ENCODE measurements at regions not wholly inside any gene's neighbourhood (a gene's known extent, or its start where the extent isn't known, plus 50 kb on each side); places are given as distances from the start of the nearest gene placed in this dataset.
"Not testable (repeated sequence)": the region's sequence is repeated elsewhere in the genome, so short reads cannot be mapped to it uniquely, and the experiment has no call there.

DNA sequence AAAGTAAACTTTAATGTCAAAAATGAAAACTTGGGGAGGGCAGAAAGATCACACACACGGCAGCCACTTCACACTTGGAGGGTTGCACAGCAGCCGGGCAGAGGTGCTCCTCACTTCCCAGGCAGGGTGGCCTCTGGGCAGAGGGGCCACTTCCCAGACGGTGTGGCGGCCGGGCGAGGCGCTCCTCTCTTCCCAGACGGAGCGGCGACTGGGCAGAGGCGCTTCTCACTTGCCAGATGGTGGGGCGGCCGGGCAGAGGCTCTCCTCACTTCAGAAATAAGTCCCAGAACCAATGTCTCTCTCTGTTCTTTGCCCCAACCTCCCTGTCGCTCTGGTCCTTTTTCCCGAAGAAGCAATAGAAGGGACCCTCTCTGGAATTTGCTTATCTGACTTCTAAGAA, 65.7 kb upstream of the LRPPRC start:
- no peaks in the 10 kb centered on the region for H3K9me3 ChIP-seq (ENCODE audit: low read depth, low read length)
- no peaks in the 10 kb centered on the region for H3K36me3 ChIP-seq (ENCODE audit: insufficient read depth, low read length)
- H3K27ac ChIP-seq, result no peak overlapping the region
- no peak for TF ChIP-seq POLR2AphosphoS5 (IDR thresholded peaks at IDR 0.05; ENCODE audit: borderline replicate concordance, low read depth, low read length)
- no peak for TF ChIP-seq FOXP2 (optimal IDR thresholded peaks at IDR 0.05; ENCODE audit: control extremely low read depth, extremely low read length, insufficient read depth)
- TF ChIP-seq EZH2 (IDR thresholded peaks at IDR 0.05), result no peak
- DNase-seq (ENCODE audit: low read depth, low spot score), result no peak
- no peak overlapping the region for H3K9ac ChIP-seq (ENCODE audit: insufficient read length)
- H3K4me3 ChIP-seq, result no peak overlapping the region

GRCh38 chr2:44061876-44062275, 66.1 kb upstream of the LRPPRC start:
- Histone ChIP-seq H3K4me3 (no peak overlapping the region), H3K36me3 (ENCODE audit: insufficient read depth, low read length) (no peaks in the 10 kb centered on the region), H3K9ac (ENCODE audit: insufficient read length) (no peak overlapping the region), H3K9me3 (ENCODE audit: low read depth, low read length) (no peaks in the 10 kb centered on the region), H3K27ac (no peak overlapping the region)
- no peak for TF ChIP-seq EZH2 (IDR thresholded peaks at IDR 0.05)
- no peak for TF ChIP-seq POLR2AphosphoS5 (IDR thresholded peaks at IDR 0.05; ENCODE audit: borderline replicate concordance, low read depth, low read length)
- TF ChIP-seq FOXP2 (optimal IDR thresholded peaks at IDR 0.05; ENCODE audit: control extremely low read depth, extremely low read length, insufficient read depth), result no peak
- DNase-seq (ENCODE audit: low read depth, low spot score), result no peak

DNA sequence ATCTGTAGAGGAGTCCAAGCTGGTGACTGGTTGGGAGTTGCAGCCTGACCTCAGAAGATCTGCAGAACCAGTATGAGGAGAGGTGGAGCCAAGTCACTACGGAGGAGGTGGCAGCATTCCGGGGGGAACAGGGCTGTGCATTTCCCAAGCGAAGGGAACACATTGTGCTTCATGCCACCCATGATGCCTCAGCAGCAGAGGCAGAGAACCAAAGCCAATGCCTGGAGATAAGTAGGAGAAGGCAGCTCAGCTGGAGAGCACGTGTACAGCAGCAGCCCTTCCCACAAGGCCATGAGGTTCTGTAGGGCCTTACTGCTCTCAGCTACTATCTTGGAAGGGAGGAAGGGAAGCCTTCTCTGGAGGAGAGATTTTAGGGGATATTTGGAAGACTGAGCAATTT, 67.2 kb upstream of the LRPPRC start:
- Histone ChIP-seq H3K4me3 (no peak overlapping the region), H3K27ac (no peak overlapping the region), H3K9ac (ENCODE audit: insufficient read length) (no peak overlapping the region)

DNA sequence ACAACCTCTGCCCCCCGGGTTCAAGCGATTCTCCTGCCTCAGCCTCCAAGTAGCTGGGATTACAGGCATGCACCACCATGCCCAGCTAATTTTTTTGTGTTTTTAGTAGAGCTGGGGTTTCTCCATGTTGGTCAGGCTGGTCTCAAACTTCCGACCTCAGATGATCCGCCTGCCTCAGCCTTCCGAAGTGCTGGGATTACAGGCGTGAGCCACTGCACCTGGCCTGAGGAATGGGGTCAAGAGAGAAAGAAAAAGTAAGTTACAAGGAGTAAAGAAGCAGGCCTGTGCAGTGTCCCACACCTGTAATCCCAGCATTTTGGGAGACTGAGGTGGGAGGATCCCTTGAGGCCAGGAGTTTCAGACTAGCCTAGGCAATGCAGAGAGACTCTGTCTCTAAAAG, 68.5 kb upstream of the LRPPRC start:
- not testable (repeated sequence) for H3K9me3 ChIP-seq (ENCODE audit: low read depth, low read length); H3K4me3 ChIP-seq; H3K36me3 ChIP-seq (ENCODE audit: insufficient read depth, low read length); DNase-seq (ENCODE audit: low read depth, low spot score); H3K9ac ChIP-seq (ENCODE audit: insufficient read length); H3K27ac ChIP-seq

More for the DNA sequence above, 67.2 kb upstream of the LRPPRC start:
- TF ChIP-seq POLR2AphosphoS5 (IDR thresholded peaks at IDR 0.05; ENCODE audit: borderline replicate concordance, low read depth, low read length) (no peak), EZH2 (IDR thresholded peaks at IDR 0.05) (no peak), FOXP2 (optimal IDR thresholded peaks at IDR 0.05; ENCODE audit: control extremely low read depth, extremely low read length, insufficient read depth) (no peak)
- Histone ChIP-seq H3K9me3 (ENCODE audit: low read depth, low read length) (no peaks in the 10 kb centered on the region), H3K36me3 (ENCODE audit: insufficient read depth, low read length) (no peaks in the 10 kb centered on the region)
- DNase-seq (ENCODE audit: low read depth, low spot score), result no peak

- DNase-seq (ENCODE audit: low read depth, low spot score); H3K36me3 ChIP-seq (ENCODE audit: insufficient read depth, low read length); H3K9me3 ChIP-seq (ENCODE audit: low read depth, low read length); H3K27ac ChIP-seq; H3K4me3 ChIP-seq; H3K9ac ChIP-seq (ENCODE audit: insufficient read length): not testable (repeated sequence)
These were observed 71.4 kb upstream of the LRPPRC start for GRCh38 chr2:44067012-44067790.

- H3K9ac ChIP-seq (ENCODE audit: insufficient read length); H3K36me3 ChIP-seq (ENCODE audit: insufficient read depth, low read length); H3K9me3 ChIP-seq (ENCODE audit: low read depth, low read length); DNase-seq (ENCODE audit: low read depth, low spot score); H3K27ac ChIP-seq; H3K4me3 ChIP-seq: not testable (repeated sequence)
These were observed 72.0 kb upstream of the LRPPRC start for GRCh38 chr2:44067791-44068181.

DNA sequence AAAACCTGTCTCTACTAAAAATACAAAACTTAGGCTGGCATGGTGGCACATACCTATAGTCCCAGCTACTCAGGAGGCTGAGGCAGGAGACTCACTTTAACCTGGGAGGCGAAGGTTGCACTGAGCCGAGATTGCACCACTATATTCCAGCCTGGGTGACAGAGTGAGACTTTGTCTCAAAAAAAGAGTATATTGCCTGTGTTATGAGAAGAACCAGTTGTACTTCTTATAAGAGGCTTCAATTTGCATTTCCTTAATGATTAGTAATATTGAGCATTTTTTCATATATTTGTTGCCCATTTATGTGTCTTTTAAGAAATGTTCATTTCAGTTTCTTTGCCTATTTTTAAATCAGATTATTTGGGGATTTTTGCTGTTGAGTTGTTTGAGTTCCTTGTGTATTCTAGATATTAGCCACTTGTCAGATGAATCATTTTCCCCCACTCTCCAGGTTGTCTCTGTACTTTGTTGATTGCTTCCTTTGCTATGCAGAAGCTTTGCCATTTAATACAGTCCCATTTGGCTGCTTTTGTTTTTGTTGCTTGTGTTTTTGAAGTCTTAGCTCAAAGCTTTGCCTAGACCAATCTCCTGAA, 75.8 kb upstream of the LRPPRC start:
- Histone ChIP-seq H3K9me3 (ENCODE audit: low read depth, low read length) (no peaks in the 10 kb centered on the region), H3K9ac (ENCODE audit: insufficient read length) (no peak overlapping the region), H3K36me3 (ENCODE audit: insufficient read depth, low read length) (no peaks in the 10 kb centered on the region), H3K4me3 (no peak overlapping the region), H3K27ac (no peak overlapping the region)
- DNase-seq (ENCODE audit: low read depth, low spot score), result no peak
- TF ChIP-seq FOXP2 (optimal IDR thresholded peaks at IDR 0.05; ENCODE audit: control extremely low read depth, extremely low read length, insufficient read depth) (no peak), EZH2 (IDR thresholded peaks at IDR 0.05) (no peak), POLR2AphosphoS5 (IDR thresholded peaks at IDR 0.05; ENCODE audit: borderline replicate concordance, low read depth, low read length) (no peak)

- not testable (repeated sequence) for H3K9me3 ChIP-seq (ENCODE audit: low read depth, low read length); H3K9ac ChIP-seq (ENCODE audit: insufficient read length); H3K4me3 ChIP-seq; H3K36me3 ChIP-seq (ENCODE audit: insufficient read depth, low read length); DNase-seq (ENCODE audit: low read depth, low spot score); H3K27ac ChIP-seq
These were observed 77.9 kb upstream of the LRPPRC start for GRCh38 chr2:44073667-44074066.

GRCh38 chr2:44074795-44075194, 79.0 kb upstream of the LRPPRC start:
- DNase-seq (ENCODE audit: low read depth, low spot score); H3K9ac ChIP-seq (ENCODE audit: insufficient read length); H3K36me3 ChIP-seq (ENCODE audit: insufficient read depth, low read length); H3K4me3 ChIP-seq; H3K9me3 ChIP-seq (ENCODE audit: low read depth, low read length); H3K27ac ChIP-seq: not testable (repeated sequence)
